Naive thymus-derived CD8-positive, alpha-beta T cell (primary cell): ENCODE measurements at regions not wholly inside any gene's neighbourhood (a gene's known extent, or its start where the extent isn't known, plus 50 kb on each side); places are given as distances from the start of the nearest gene placed in this dataset.

ENCODE experiments used
- ATAC-seq, 2 donors: fragments of 150-1000 bp; cut with Tn5 transposase in 1 of 2; sonication (Bioruptor Pico), chemical (Tn5 transposase) in 1 of 2; 1 replicate in 1 of 2; 2 replicates in 1 of 2; pipeline ENCODE4 v1.10.0; 2021; ENCODE audit warnings: mild to moderate bottlenecking in 2 of 2, moderate library complexity in 2 of 2
- POLR2A ChIA-PET: fragments of 350-600 bp; sonication (Branson Sonifier 250); formaldehyde crosslinking; loops from one replicate; lab custom pipeline; 2021; ENCODE audit warnings: antibody characterized with exemption; lab: Charles Lee
- DNase-seq, 10 donors: peaks; one replicate each; pipeline versions ENCODE4 v3.0.0 to v3.0.0-alpha.2; 2020 to 2022
- H3K27ac Mint-ChIP-seq, 10 donors: one replicate each; pipeline ENCODE4 v1.8.0; 2020 to 2022; ENCODE audit warnings: mild to moderate bottlenecking in 10 of 10, mixed read lengths in 10 of 10, moderate library complexity in 4 of 10, inconsistent platforms in 1 of 10
- H3K27me3 Mint-ChIP-seq, 5 donors: one replicate each; pipeline ENCODE4 v1.8.0; 2021 to 2022; ENCODE audit warnings: mixed read lengths in 5 of 5
- H3K36me3 Mint-ChIP-seq, 3 donors: one replicate each; pipeline ENCODE4 v1.8.0; 2020 to 2022; ENCODE audit warnings: mixed read lengths in 3 of 3, mild to moderate bottlenecking in 2 of 3, inconsistent platforms in 1 of 3
- H3K4me1 Mint-ChIP-seq, 4 donors: one replicate each; pipeline ENCODE4 v1.8.0; 2021 to 2022; ENCODE audit warnings: mixed read lengths in 4 of 4
- H3K4me3 Mint-ChIP-seq, 10 donors: one replicate each; pipeline ENCODE4 v1.8.0; 2020 to 2022; ENCODE audit warnings: mild to moderate bottlenecking in 10 of 10, mixed read lengths in 10 of 10, moderate library complexity in 6 of 10, inconsistent platforms in 1 of 10
- H3K9me3 Mint-ChIP-seq, 9 donors: one replicate each; pipeline ENCODE4 v1.8.0; 2020 to 2022; ENCODE audit warnings: mixed read lengths in 9 of 9, mild to moderate bottlenecking in 3 of 9, inconsistent platforms in 1 of 9, moderate library complexity in 1 of 9

- POLR2A ChIA-PET, result no interaction called here
- no peak for ATAC-seq
- no peaks in the 10 kb centered on the region for H3K4me1 Mint-ChIP-seq
Measured at GRCh38 chr1:238306411-238306810, 415.7 kb upstream of the ZP4 start.

GRCh38 chr1:238302646-238303045, 411.9 kb upstream of the ZP4 start:
- ATAC-seq (no peak), DNase-seq (no peak)
- Mint-ChIP-seq H3K4me3 (no peak overlapping the region), H3K27ac (no peak overlapping the region), H3K4me1 (no peaks in the 10 kb centered on the region), H3K27me3 (no peaks in the 10 kb centered on the region), H3K36me3 (no peaks in the 10 kb centered on the region), H3K9me3 (peaks cover 0 to 26% (median 3%) of the 10 kb centered on the region in 9 donors)
- POLR2A ChIA-PET, result no interaction called here

More at GRCh38 chr1:238306411-238306810, 415.7 kb upstream of the ZP4 start:
- no peak for DNase-seq
- no peak overlapping the region for H3K4me3 Mint-ChIP-seq
- H3K27ac Mint-ChIP-seq, result no peak overlapping the region
- H3K9me3 Mint-ChIP-seq, result peaks cover 0 to 16% (median 7%) of the 10 kb centered on the region in 9 donors
- peaks cover 0 to 4% (median 0%) of the 10 kb centered on the region in 5 donors for H3K27me3 Mint-ChIP-seq
- H3K36me3 Mint-ChIP-seq, result no peaks in the 10 kb centered on the region

DNA sequence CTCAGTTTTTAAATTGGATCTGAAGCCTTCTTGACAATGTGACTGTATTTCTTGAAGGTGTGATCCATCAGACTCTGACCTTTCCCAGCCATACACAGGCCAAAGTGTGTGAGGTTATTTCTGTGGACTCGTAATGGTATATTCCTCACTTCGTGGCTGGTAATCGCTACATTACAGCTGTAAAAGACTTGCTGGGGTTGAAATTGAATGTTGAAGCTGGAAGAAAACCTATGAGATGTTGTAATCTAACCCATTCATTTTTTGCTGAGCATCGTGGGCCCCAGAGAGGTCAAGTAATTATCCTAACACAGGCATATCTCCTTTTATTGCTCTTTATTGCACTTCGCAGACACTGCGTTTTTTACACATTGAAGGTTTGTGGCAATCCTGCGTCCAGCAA, 405.6 kb upstream of the ZP4 start:
- ATAC-seq, result no peak
- H3K9me3 Mint-ChIP-seq, result peaks cover 0 to 25% (median 1%) of the 10 kb centered on the region in 9 donors
- no peaks in the 10 kb centered on the region for H3K27me3 Mint-ChIP-seq
- POLR2A ChIA-PET, result no interaction called here
- DNase-seq, result no peak
- no peak overlapping the region for H3K4me3 Mint-ChIP-seq
- H3K4me1 Mint-ChIP-seq, result no peaks in the 10 kb centered on the region
- H3K36me3 Mint-ChIP-seq, result no peaks in the 10 kb centered on the region
- no peak overlapping the region for H3K27ac Mint-ChIP-seq

DNA sequence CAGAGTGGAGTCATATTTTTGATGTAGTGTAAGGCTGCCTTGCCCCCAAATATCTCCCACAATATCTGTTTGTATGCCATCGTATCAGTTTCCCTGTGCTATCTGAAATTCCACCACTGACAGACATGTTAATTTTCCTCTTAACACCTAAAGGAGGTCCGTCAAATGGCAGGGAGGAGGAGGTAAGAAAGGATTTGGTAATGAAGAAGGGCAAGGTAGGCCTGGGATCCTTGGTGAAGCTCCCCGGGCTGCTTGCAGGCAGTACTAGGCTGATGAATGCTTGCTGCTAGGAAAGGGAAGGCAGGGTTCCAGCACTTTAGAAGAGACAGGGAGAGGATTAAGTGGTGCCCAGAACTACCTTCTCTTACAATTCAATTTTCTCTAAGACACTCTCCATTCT, 402.4 kb upstream of the ZP4 start:
- H3K36me3 Mint-ChIP-seq, result no peaks in the 10 kb centered on the region
- H3K27ac Mint-ChIP-seq, result no peak overlapping the region
- H3K9me3 Mint-ChIP-seq, result peaks cover 0 to 19% (median under 1%) of the 10 kb centered on the region in 9 donors
- DNase-seq, result no peak
- no peaks in the 10 kb centered on the region for H3K27me3 Mint-ChIP-seq
- ATAC-seq, result no peak
- no peaks in the 10 kb centered on the region for H3K4me1 Mint-ChIP-seq
- POLR2A ChIA-PET, result no interaction called here
- no peak overlapping the region for H3K4me3 Mint-ChIP-seq

DNA sequence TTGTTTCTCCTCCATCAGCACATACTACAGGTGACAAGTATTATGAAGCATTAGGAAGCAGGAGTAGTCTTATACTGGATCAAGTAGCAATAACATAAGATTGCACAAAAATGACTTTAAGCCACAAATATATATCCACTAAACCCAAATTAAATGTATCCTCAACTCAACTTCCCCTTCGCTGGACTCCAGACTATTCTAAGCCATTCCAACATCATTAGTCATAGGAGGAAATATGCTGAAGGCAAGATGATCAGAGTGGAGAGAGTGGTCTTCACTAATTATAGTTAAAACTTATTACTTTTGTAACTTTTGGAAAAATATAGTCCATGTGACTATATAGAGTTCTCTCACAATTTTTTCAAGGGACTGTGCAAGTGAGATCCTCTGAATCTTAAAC, 390.7 kb upstream of the ZP4 start:
- peaks cover 2 to 24% (median 10%) of the 10 kb centered on the region in 9 donors for H3K9me3 Mint-ChIP-seq
- no peak for DNase-seq
- no peak overlapping the region for H3K27ac Mint-ChIP-seq

DNA sequence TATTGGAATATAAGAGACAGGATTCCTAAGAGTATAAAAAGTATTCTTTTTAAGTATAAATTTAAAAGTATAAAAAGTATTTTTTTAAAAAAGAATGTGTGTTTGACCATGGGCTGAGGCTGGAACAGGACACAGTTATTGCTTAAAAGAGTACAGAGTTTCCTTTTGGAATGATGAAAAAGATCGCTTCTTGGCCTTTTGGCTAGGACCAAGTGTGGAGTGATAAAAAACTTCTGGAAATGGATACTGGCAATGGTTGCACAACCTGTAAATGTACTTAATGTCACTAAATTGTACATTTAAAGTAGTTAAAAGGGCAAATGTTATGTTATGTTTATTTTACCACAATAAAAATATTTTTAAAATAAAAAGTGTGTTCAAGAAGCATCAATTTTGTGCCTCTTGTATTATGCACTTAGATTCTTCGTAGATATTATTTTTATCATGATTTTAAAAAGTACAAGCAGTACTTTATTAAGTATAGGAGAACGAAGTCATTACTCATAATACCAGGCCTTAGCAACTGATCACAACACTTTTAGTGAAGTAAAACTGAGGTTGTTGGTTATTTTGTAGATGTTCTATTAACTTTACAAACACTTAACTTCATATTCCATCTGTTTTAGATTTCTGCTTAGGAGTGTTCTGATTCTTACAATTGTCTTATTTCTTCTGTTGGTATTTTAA, 389.1 kb upstream of the ZP4 start:
- Mint-ChIP-seq H3K9me3 (peaks cover 8 to 28% (median 17%) of the 10 kb centered on the region in 9 donors), H3K4me3 (no peak overlapping the region), H3K27ac (no peak overlapping the region), H3K36me3 (peaks cover 0 to 8% (median 0%) of the 10 kb centered on the region in 3 donors), H3K4me1 (no peaks in the 10 kb centered on the region), H3K27me3 (no peaks in the 10 kb centered on the region)
- no peak for ATAC-seq
- DNase-seq, result no peak
- POLR2A ChIA-PET, result no interaction called here

More for the DNA sequence above, 390.7 kb upstream of the ZP4 start:
- Mint-ChIP-seq H3K27me3 (no peaks in the 10 kb centered on the region), H3K4me1 (no peaks in the 10 kb centered on the region), H3K4me3 (no peak overlapping the region), H3K36me3 (peaks cover 0 to 2% (median 0%) of the 10 kb centered on the region in 3 donors)
- POLR2A ChIA-PET, result no interaction called here
- no peak for ATAC-seq

- H3K9me3 Mint-ChIP-seq, result peaks cover 0 to 26% (median 13%) of the 10 kb centered on the region in 9 donors
- H3K36me3 Mint-ChIP-seq, result peaks cover 0 to 8% (median 0%) of the 10 kb centered on the region in 3 donors
- no peaks in the 10 kb centered on the region for H3K27me3 Mint-ChIP-seq
- H3K4me3 Mint-ChIP-seq, result no peak overlapping the region
- H3K4me1 Mint-ChIP-seq, result no peaks in the 10 kb centered on the region
- DNase-seq (no peak), ATAC-seq (no peak)
- POLR2A ChIA-PET, result no interaction called here
- no peak overlapping the region for H3K27ac Mint-ChIP-seq
Measured at GRCh38 chr1:238272145-238272544, 381.4 kb upstream of the ZP4 start.

DNA sequence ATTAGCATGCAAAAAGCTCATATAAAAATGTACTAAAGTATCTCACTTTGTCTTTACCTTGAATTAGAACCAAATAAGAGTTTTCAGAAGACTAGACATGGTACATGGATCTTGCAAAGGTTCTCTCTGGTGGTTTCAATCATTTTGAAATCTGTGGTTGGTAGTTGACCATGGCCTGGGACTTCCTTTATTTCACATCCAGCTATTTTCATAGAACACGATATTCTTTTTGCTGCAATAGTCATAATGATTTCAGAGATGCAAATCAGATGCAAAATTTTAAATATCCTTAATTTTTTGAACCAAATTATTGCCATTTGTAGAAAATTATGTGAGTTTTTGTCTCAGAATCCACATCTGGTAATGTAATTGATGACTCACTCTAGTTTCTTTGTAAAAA, 375.1 kb upstream of the ZP4 start:
- POLR2A ChIA-PET, result no interaction called here
- no peaks in the 10 kb centered on the region for H3K27me3 Mint-ChIP-seq
- DNase-seq (no peak), ATAC-seq (no peak)
- H3K4me3 Mint-ChIP-seq, result no peak overlapping the region
- peaks cover 0 to 10% (median 3%) of the 10 kb centered on the region in 9 donors for H3K9me3 Mint-ChIP-seq
- no peaks in the 10 kb centered on the region for H3K36me3 Mint-ChIP-seq
- no peaks in the 10 kb centered on the region for H3K4me1 Mint-ChIP-seq
- H3K27ac Mint-ChIP-seq, result no peak overlapping the region

DNA sequence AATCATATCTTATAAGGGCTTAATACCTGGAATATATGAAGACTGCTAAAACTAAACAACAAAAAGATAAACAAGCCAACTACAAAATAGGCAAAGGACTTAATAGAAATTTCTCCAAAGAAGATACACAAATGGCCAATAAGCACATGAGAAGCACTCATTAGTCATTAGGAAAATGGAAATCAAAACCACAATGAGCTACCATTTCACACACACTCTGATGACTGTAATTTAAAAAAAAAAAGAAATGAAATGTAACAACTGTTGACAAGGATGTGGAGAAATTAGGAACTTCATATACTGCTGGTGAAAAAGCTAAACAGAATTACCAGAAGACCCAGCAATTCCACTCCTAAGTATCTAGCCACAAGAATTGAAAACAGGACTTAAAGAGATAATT, 374.2 kb upstream of the ZP4 start:
- H3K4me3 Mint-ChIP-seq, result no peak overlapping the region
- POLR2A ChIA-PET, result no interaction called here
- peaks cover 0 to 10% (median 3%) of the 10 kb centered on the region in 9 donors for H3K9me3 Mint-ChIP-seq
- H3K4me1 Mint-ChIP-seq, result no peaks in the 10 kb centered on the region
- H3K27ac Mint-ChIP-seq, result no peak overlapping the region
- DNase-seq (no peak), ATAC-seq (no peak)
- H3K36me3 Mint-ChIP-seq, result no peaks in the 10 kb centered on the region
- no peaks in the 10 kb centered on the region for H3K27me3 Mint-ChIP-seq

DNA sequence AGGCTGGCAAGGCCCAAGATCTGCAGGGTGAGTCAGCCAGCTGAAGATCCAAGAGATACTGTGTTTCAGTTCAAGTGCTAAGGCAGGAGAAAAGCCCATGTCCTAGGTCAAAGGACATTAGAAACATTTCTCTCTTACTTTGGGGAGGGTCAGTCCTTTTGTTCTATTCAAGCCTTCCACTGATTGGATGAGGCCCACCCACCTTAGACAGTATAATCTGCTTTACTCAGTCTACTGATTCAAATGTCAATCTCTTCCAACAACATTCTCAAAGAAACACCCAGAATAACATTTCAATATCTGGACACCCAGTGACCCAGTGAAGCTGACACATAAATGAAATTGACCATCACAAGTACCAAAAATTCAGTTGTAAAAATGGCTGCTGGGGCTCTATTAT, 367.8 kb upstream of the ZP4 start:
- no peak for ATAC-seq
- no peak overlapping the region for H3K4me3 Mint-ChIP-seq
- no peaks in the 10 kb centered on the region for H3K27me3 Mint-ChIP-seq
- no peaks in the 10 kb centered on the region for H3K4me1 Mint-ChIP-seq
- H3K36me3 Mint-ChIP-seq, result no peaks in the 10 kb centered on the region
- no peaks in the 10 kb centered on the region for H3K9me3 Mint-ChIP-seq
- H3K27ac Mint-ChIP-seq, result no peak overlapping the region
- no peak for DNase-seq
- POLR2A ChIA-PET, result no interaction called here

DNA sequence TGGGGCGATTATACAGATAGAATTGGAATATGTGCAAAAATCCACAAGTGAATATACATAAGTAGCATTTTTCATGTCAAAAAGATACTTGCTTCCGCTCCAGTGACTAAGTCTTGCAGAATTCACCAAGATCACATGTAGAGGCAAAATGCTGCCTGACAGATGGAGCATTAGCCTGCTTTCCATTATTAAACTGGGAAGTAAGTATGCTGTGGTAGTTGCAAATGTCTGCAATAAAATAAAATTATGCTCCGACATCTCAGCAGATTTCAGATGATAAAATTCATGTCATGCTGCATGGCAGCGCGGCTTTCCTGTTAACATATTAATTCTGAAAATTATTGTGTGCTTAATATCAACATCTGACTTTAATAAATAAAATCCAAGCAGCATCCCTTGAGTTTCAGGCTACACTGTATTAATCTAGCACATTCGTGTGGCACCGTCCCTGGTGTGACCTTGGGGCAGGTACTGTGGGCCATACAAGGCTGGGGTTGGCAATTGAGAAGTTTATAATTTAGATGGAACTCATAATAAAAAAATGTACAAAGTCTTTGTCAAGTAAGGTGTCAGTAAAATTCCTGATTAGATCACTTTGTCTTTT, 366.4 kb upstream of the ZP4 start:
- DNase-seq (no peak), ATAC-seq (no peak)
- peaks cover 0 to 1% (median 0%) of the 10 kb centered on the region in 9 donors for H3K9me3 Mint-ChIP-seq
- no peak overlapping the region for H3K27ac Mint-ChIP-seq
- H3K36me3 Mint-ChIP-seq, result no peaks in the 10 kb centered on the region
- POLR2A ChIA-PET, result no interaction called here
- no peak overlapping the region for H3K4me3 Mint-ChIP-seq
- H3K27me3 Mint-ChIP-seq, result no peaks in the 10 kb centered on the region
- H3K4me1 Mint-ChIP-seq, result no peaks in the 10 kb centered on the region

DNA sequence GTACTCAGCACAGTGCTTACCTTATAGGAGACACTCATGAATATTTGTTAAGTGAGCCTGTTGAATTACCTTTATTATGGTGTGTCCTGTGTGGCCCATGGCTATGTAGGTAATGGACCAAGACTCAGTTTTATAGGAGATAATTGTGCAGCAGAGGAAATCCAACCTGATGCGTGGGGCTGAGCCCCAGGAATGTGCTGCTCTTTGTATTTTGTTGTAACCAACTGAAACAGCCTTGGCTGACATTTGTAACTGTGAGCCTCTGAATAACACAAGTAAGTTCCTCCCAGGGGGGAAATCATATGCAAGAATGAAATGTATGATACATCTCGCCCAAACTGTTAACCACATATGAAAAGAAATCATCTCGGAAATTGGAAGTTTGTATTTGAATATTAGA, 364.2 kb upstream of the ZP4 start:
- H3K27me3 Mint-ChIP-seq, result no peaks in the 10 kb centered on the region
- no peaks in the 10 kb centered on the region for H3K4me1 Mint-ChIP-seq
- DNase-seq (no peak), ATAC-seq (no peak)
- H3K9me3 Mint-ChIP-seq, result peaks cover 0 to 1% (median 0%) of the 10 kb centered on the region in 9 donors
- H3K4me3 Mint-ChIP-seq, result no peak overlapping the region
- POLR2A ChIA-PET, result no interaction called here
- H3K27ac Mint-ChIP-seq, result no peak overlapping the region
- no peaks in the 10 kb centered on the region for H3K36me3 Mint-ChIP-seq

GRCh38 chr1:238252033-238252802, 361.5 kb upstream of the ZP4 start:
- POLR2A ChIA-PET, result no interaction called here
- ATAC-seq (no peak), DNase-seq (peak in 2 of 10 donors; percentile 4 to 8)
- no peak overlapping the region for H3K4me3 Mint-ChIP-seq
- H3K9me3 Mint-ChIP-seq, result peaks cover 0 to 1% (median 0%) of the 10 kb centered on the region in 9 donors
- no peaks in the 10 kb centered on the region for H3K4me1 Mint-ChIP-seq
- no peaks in the 10 kb centered on the region for H3K36me3 Mint-ChIP-seq
- no peaks in the 10 kb centered on the region for H3K27me3 Mint-ChIP-seq
- H3K27ac Mint-ChIP-seq, result no peak overlapping the region
